NCI-H128 (cell line): ENCODE measurements at regions not wholly inside any gene's neighbourhood (a gene's known extent, or its start where the extent isn't known, plus 50 kb on each side); places are given as distances from the start of the nearest gene placed in this dataset.

Experiments used
- DNase-seq: peaks from one replicate; lab custom pipeline; 2025; ENCODE audit not compliant: unreplicated experiment; lab: John Stamatoyannopoulos, UW

DNA sequence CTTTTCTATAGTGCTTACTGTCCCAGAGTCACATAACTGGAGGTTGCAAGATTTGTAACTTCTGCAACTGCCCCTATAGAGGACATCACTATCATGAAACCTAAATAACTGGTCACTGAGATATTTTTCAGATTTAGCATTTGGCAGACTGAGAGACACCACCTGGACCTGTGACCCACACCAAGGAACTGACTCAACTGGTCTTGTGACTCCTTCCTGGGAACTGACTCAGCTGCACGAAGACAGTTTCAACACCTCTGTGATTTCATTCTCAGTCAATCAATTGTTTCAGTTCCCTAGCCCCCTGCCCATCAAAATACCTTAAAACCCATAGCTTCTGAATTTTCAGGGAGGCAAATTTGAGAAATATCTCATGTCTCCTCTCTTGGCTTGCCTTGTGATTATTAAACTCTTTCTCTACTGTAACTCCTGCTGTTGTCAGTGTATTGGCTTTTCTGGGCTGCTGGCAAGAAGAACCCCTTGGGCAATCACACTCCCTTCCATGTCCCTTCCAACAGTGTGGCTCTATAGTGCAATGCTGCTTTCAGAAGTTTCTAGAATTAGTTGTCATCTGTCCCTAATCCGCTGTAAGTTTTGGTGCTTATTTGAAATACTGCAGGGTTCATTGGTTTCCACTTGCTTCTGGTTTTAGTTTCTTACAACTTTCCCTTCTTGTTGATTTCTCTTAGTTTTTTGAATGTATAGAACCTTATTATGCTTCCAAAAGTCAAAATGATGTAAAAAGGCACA is 127.8 kb upstream of the ADCY1 start:
- no peak for DNase-seq

DNA sequence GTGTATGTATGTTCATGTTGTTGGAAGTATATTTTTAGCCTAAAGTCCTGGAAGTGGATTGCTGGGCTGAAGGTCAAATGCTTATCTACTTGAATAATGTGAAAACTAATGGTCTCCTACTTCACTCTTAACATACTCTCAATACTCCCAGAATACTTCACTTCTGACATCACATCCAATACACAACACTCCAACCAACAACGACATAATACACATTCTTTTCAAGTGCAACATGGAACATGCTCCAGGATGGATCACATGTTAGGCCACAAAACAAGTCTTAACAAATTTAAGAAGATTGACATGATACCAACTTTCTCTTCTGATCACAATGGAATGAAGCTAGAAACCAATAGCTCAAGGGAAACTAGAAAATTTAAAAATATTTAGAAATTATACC is 126.9 kb upstream of the ADCY1 start:
- no peak for DNase-seq

DNA sequence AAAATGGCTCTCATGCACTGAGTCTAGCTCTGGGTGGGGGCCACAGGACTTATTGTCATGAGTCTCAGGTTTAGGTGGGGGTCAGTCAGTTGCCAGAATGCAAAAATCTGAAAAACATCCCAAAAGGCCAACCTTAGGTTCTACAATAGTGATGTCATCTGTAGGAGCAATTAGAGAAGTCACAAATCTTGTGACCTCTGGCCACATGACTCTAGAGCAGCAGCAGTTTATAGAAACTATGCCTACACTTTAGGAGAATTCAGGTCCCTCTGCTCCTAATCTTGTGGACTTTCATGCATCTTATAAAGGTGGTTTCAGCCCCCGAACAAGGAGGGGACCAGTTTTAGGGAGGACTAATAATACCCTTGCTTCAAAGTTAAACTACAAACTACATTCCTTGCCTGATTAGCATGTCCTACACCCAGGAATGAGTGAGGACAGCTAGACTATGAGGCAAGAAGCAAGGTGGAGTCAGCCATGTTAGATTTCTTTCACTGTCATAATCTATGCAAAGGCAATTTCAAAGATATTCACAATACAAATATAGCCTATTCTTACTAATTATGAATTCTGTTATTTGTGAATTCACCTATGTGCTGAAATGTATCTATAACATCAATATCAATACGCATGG is 123.5 kb upstream of the ADCY1 start:
- DNase-seq: no peak

DNA sequence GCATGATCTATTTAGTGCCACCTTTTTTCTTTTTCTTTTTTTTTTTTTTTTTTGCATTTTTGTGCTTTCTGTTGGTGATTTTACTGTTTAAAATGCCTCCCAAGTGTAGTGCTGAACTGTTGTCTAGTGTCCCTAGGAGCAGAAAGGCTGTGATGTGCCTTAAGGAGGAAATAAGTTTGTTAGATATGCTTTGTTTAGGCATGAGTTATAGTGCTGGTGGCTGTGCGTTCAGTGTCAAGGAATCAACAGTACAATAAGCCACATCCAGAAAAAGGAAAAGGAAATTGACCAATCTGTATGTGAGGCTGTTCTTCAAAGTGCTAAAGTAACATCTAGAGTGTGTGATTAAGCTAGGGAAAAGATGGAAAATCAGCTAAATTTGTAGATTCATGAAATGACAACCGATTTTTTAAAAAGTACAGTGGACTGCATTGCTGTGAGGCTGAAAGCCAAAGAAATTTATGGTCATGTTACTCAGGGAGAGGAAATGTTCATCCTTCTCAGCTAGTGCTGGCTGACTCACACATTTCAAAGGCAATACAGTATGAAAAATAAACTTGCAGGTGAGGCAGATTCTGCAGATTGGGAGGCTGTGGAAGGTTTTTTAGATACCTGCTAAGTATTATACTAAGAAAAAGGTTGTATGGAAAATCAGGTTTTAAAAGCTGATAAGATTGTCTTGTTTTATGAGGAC is 122.7 kb upstream of the ADCY1 start:
- DNase-seq: no peak

DNA sequence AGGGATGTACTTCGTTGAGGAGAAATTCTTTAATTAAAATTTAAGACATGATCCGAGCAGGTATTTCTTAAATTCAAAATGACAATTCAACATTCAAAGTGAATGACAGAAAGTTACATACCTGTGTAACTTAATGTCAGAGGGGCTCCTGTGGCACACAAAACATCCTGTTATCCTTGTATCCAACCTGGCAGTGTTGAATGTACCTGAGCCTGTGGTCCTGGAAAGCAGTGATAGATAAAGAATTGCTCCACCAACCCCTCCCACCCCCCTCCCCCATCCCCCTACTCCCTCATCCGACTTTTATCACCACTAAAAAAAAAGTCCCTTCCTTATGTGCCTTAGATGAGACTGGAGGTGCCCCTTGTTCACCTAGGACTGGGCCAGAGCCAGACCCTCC is 119.4 kb upstream of the ADCY1 start:
- no peak for DNase-seq

DNA sequence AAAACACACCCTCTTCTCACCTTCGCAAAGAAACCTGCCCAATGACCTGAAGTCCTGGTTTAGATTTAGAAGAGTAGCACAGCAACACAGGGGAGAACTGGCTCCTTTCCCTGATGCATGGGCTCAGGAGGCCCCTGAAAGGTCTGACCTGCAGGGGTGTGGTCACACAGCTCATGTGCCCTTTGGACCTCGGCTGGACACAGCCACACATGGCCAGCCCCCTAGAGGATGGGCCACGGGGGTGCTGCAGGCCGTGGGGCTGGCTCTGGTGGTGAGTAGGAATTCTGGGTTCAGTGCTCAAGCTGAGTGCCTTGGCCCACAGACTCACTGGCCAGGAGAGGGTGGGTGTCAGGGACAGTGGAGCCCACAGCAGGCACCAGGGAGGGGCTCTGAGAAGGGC is 118.5 kb upstream of the ADCY1 start:
- no peak for DNase-seq

DNA sequence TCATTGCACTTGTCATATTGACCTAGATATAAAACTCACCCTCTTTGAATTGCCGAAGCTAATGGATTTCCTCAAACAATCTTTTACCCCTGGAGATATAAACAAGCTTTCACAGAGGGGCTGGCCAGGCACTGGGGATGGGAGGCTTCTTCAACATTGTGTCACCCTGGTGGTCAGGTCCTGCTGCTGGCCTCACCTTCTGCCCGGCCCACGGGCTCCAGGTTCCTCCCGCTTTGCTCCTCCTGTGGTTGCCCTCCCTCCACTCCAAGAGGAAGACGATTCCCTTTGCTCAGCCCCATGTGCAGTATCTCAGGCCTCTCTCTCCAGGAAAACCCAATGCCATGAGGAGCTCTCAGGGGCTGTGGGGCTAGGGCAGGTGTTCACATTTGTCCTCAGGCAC is 118.1 kb upstream of the ADCY1 start:
- no peak for DNase-seq

DNA sequence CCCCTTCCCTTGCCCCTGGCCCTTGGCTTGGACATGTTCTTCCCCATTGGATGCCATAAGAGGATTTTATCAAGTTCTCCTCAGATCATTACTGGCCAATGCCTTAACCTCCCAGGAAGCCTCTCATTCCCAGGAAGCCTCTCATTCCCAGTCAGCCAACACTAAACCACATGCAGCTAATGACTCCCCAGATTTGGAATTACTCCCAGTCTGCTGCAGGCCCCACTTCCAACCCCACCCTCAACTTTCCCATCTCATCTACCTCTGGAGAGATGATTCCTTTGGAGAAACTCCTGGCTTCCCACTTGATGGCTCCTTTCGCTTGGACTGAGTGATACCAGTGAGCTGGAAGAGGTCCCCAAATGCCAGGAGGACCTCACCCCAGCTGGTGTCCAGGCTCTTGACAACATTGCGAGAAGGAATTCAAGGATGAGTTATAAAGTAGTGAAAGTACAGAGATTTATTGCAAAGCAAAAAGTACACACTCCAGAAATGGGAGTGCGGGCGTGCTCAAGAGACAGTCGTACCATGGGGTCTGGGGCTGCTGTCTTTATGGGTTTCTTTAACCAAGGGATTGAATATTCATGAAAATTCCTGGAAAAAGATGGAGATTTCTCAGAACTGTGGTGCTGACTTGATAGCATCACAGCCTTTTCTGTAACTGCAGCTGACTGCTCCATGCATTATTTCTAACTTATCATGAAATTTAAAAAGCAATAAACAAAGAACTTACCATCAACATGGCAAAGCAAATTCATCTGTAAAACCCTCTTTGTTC is 117.2 kb upstream of the ADCY1 start:
- DNase-seq: no peak

DNA sequence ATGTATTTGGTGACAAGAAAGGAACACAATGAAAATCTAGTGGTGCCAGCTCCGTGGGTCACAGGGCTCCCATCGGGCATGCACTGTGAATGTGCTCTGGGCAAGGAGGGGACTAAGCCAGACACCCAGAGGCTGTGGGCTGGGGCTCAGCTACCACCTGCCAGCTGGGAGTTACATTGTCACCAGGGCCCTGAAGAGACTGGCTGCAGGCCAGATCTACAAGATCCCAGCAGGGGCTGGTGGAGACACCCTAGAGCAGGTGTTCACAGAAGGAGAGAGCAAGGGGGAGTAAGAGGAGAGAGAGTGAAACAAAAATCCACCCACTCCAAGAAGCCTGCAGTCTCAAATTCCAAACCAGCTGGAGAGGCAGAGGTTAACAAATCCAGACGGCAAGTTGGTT is 116.6 kb upstream of the ADCY1 start:
- peak; percentile 56 for DNase-seq

DNA sequence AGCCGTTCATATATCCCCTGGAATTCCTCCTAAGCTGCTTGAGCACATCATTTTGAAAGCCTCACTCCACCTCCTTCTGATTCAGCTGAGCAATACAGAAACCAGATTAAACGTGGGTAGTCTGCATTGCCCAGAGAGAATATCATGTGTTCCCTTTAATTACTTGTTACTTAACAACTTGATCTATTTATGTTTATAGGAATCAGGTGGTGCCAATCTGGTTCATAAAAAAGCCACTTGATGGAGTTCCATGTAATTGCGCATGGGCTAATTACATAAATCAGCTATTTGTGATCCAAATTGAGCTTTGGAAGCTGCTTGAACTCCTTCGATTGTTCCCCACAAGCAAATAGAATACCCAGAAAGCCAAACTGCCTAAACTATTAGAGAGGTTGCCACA is 114.7 kb upstream of the ADCY1 start:
- DNase-seq: no peak

DNA sequence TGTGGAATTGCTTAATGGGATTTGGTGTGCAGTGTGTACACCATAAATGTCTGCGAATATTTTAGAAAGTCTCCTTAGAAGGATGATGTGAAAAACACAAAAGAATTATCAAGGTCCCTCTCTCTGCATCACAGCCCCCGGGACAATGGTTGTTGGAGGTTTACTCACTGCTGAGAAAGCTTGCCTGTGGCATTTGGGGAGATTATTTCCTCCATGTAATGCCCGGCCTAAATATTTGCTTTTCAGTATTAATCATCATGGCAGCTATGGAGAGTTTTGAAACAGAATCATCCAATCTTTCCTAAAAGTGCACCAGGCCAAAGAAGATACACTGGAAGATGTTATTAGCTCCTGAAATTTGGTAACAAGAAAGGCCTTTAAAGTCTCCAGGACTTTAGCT is 113.8 kb upstream of the ADCY1 start:
- DNase-seq: no peak

DNA sequence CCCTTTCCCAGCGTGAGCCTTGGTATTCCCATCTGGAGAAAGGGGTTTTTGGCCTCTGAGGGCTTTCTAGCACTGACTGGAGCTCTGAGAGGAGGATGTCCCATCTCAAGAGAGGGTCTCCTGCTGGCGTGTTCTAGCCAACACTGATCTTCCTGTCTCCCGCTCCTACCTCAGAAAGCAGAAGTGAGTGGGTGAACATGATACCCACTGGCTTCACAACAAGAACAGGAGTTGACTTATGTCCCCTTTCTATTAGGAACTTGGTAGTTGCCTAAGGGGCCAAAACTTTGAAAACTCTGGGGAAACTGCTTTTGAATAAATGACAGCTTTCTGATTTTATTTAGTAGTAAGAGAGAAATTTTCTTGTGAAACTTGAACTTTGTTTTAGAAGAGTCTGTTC is 113.1 kb upstream of the ADCY1 start:
- DNase-seq: no peak

DNA sequence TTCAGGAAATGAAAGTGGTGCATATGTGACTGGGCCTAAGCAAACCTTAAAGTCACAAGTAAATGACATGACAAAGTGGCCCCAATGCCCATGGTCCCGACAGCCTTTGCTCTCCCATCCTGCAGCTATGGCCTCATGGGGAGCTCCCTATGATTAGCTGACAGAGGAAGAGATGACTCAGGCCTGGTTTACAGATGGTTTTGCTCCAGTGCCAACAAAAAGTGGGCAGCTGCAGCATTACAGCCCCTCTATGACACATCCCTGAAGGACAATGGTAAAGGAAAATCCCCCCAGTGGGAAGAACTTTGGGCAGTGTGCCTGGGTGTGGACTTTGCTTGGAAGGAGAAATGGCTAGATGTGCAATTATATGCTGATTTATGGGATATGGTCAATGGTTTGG is 105.1 kb upstream of the ADCY1 start:
- no peak for DNase-seq

DNA sequence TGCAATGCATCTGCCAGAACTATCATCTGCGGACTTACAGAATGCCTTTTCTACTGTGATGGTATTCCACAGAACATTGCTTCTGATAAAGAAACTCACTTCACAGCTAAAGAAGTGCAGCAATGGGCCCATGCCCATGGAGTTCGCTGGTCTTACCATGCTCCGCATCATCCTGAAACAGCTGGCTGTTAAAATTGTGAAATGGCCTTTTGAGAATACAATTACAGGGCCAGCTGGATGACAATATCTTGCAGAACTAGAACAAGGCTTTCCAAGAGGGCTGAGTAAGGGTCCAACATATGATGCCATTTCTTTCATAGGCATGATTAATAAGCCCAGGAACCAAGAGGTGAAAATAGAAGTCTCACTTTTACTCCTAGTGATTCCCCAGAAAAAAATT is 104.1 kb upstream of the ADCY1 start:
- no peak for DNase-seq

DNA sequence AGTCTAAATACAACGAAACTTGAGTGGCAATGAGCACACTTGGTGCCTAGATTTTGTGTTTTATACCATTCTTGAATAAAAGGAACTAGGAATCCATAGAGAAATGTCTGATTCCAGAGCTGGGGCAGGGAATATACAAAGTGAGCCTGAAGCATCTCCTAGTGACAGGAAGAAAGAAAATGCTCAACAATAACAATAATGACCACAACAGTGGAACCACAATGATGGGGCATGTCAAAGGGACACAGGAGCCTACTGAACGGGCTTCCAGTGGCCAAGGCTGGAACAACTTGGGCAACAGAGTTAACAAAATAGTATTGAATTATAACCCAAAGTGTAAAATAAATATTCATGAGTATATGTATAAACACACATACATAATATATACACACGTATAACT is 94.4 kb upstream of the ADCY1 start:
- DNase-seq: no peak

DNA sequence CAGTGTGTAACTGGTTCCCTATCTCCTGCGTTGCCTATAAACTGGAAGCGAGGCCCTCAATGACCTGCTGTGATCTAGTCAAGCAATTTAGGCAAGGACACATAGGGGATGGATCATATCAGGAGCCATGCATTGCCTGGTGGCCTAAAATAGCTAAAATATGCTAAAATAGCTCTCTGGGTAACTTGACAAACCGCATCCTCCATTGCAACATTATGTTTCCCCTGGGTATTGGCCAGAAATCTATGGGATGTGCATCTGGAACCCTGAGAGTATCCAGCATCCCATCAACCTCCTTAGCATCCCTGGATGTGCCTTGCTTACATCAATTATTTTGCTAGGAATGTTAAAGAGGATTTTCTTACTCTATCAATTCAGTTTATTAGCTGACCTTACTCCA is 91.7 kb upstream of the ADCY1 start:
- DNase-seq: no peak

DNA sequence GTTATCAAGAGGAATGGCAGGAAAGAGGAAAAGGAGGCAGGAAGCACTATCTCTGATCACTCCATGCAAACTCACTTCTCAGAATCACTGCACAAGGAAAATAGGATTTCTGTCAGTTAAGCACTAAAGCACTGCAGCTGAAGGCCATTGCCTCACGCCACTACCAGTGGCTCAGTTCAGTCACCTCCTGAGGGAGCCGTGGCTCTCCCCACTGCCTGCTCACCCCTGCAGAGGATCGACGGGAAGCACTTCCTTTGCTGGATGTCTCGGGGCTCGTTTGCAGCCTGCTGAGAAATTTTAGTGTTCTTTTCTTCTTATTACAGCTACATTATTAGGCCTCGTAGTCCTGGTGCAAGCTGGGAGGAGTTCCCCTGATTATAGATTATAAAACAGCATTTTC is 90.1 kb upstream of the ADCY1 start:
- no peak for DNase-seq

DNA sequence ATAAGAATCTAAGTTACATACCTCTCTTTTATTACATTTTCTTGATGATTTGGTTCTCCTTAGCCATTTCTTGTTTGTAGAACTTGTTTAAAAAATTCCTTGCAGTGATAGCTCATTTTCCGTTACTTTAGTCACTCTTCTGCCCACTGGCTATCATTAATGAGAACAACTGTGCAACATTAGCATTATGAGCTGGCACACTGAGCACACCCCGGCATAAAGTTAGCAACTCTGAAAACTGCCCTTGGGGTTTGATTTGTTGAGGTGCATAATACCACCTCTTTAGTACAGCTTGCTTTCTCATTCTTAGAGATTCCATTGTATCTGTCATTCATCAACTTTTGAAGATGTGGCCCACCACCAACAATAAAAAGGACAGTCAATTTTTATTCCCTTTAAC is 87.6 kb upstream of the ADCY1 start:
- DNase-seq: no peak

DNA sequence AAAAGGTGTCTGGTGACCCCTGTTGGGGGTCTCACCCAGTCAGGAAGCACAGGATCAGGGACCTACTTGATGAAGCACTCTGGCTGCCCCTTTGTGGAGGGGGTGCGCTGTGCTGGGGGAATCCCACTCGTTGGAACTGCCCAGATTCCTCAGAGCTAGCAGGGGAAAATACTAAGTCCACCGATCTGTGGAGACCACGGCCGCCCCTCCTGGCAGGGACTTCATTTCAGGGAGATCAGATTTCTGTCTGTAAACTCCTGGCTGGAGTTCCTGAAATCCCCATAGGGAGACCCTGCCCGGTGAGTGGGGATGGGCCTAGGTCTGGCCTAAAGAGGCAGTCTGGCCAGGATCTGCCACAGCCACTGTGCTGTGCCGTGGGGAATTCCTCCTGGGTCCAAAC is 79.3 kb upstream of the ADCY1 start:
- no peak for DNase-seq

DNA sequence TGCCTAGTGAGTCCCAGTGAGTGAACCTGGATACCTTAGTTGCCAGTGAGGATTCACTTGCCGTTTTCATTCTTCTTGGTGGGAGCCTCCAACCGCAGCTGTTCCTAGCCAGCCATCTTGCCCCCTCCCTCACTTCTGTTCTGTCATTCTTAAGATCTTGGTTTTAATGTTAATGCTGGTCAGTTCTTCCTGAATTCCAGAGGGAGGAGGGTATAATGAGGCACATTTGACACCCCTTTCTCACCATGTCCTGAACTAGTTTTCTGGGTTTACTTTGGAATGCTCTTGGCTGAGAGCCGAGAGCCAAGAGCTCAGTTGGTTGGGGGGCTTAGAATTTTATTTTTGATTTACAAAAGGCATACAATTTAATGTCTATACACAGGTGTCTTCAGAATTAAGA is 78.5 kb upstream of the ADCY1 start:
- no peak for DNase-seq

DNA sequence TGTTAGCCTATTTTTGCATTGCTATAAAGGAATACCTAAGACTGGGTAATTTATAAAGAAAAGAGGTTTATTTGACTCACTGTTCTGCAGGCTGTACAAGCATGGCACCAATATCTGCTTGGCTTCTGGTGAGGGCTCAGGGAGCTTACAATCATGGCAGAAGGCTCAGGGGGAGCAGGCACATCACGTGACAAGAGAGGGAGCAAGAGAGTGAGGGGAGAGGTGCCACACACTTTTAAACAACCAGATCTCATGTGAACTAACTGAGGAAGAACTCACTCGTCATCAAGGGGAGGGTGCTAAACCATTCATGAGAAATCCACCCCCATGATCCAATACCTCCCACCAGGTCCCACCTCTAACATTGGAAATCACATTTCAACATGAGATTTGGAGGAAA is 73.9 kb upstream of the ADCY1 start:
- no peak for DNase-seq

DNA sequence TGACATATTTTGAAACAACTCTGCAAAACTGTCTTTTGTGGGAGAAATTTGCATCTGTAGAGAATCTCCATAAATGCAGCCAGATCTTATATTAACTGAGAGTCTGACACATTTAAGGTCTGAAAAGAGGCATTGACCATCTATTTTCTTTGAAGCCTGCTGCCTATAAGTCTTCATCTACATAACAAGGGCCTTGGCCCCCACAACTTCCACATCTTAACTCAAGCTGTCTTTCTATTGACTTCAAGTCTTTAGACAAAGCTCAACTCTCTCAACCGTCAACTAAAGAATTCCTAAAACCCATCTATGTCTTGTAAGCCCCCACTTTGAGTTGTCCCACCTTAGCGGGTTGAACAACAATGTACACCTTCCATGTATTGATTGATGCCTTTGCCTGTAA is 72.4 kb upstream of the ADCY1 start:
- DNase-seq: no peak
